ENCODE measurements at regions not wholly inside any gene's neighbourhood (a gene's known extent, or its start where the extent isn't known, plus 50 kb on each side); places are given as distances from the start of the nearest gene placed in this dataset.

- no peaks in the 10 kb centered on the region for H3K4me1 Mint-ChIP-seq
- ATAC-seq: no peak
- POLR2A ChIA-PET: no interaction called here
- DNase-seq (ENCODE audit: low spot score): no peak
- H3K27me3 Mint-ChIP-seq (ENCODE audit: low read depth): no peaks in the 10 kb centered on the region
- no peak for TF ChIP-seq SMAD4 (CRISPR knock-in tag; IDR thresholded peaks at IDR 0.05)
- TF ChIP-seq ZNF671 (CRISPR knock-in tag; IDR thresholded peaks at IDR 0.05): no peak
- no peak for TF ChIP-seq KAT7 (CRISPR knock-in tag; IDR thresholded peaks at IDR 0.05; ENCODE audit: borderline replicate concordance)
- TF ChIP-seq ZNF532 (CRISPR knock-in tag; IDR thresholded peaks at IDR 0.05; ENCODE audit: borderline replicate concordance): no peak
- no peak for TF ChIP-seq TP53 (CRISPR knock-in tag; IDR thresholded peaks at IDR 0.05)
- TF ChIP-seq MLX (CRISPR knock-in tag; IDR thresholded peaks at IDR 0.05): no peak
- no peak for TF ChIP-seq ZNF138 (CRISPR knock-in tag; conservative IDR thresholded peaks at IDR 0.05)
- TF ChIP-seq GRHL2 (CRISPR knock-in tag; IDR thresholded peaks at IDR 0.05; ENCODE audit: insufficient replicate concordance, severe bottlenecking): no peak
- no peak for TF ChIP-seq ZMAT4 (CRISPR knock-in tag; IDR thresholded peaks at IDR 0.05)
- TF ChIP-seq ZNF121 (CRISPR knock-in tag; IDR thresholded peaks at IDR 0.05): no peak
- TF ChIP-seq ZNF317 (CRISPR knock-in tag; IDR thresholded peaks at IDR 0.05; ENCODE audit: borderline replicate concordance, low read depth): no peak
- no peak for TF ChIP-seq CREB1 (CRISPR knock-in tag; IDR thresholded peaks at IDR 0.05)
- TF ChIP-seq MYBL2 (CRISPR knock-in tag; IDR thresholded peaks at IDR 0.05): no peak
- no peak for TF ChIP-seq HMGA2 (CRISPR knock-in tag; IDR thresholded peaks at IDR 0.05)
- H3K36me3 Mint-ChIP-seq: no peaks in the 10 kb centered on the region
- H3K4me3 Mint-ChIP-seq: no peak overlapping the region
- H3K9me3 Mint-ChIP-seq: peaks cover 3% of the 10 kb centered on the region; the same call in 1 of the 2 replicates
- H3K27ac Mint-ChIP-seq: no peak overlapping the region
- CTCF ChIA-PET: interaction anchor here (0.9 kb wide), 1 partner anchor 176 kb away, joined by 4 read pairs; no protein-coding TSS in a partner anchor
These were observed 483.0 kb downstream of the DHX35 start for GRCh38 chr20:39445095-39445494.

DNA sequence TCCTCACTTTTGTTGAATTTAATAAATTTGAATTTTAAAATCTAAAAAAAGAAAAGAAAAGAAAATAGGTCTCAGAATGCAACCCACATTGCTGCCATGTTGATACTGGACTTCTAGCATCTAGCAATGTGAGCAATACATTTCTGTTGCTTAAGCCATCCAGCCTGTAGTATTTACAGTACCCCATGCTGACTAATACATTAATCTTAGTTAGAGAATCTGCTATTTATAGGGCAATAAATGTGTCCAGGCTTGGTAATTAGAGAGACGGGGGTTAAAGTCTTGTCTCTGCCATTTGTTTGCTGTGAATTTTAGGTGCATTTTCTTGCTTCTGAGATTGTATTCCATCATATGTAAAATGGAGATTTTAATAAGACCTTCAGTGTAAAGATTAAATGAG lies 471.3 kb downstream of the DHX35 start:
- Mint-ChIP-seq H3K9me3 (peaks cover 7% of the 10 kb centered on the region), H3K4me1 (no peaks in the 10 kb centered on the region), H3K27me3 (ENCODE audit: low read depth) (no peaks in the 10 kb centered on the region), H3K36me3 (no peaks in the 10 kb centered on the region), H3K27ac (no peak overlapping the region), H3K4me3 (no peak overlapping the region)
- ChIA-PET CTCF (interaction anchor here (1.2 kb wide), 1 partner anchor 35 kb away, joined by 3 read pairs; no protein-coding TSS in a partner anchor), POLR2A (no interaction called here)
- ATAC-seq: no peak
- TF ChIP-seq NR3C1 (CRISPR knock-in tag; conservative IDR thresholded peaks at IDR 0.05; ENCODE audit: low read depth): no peak
- no peak for DNase-seq (ENCODE audit: low spot score)

DNA sequence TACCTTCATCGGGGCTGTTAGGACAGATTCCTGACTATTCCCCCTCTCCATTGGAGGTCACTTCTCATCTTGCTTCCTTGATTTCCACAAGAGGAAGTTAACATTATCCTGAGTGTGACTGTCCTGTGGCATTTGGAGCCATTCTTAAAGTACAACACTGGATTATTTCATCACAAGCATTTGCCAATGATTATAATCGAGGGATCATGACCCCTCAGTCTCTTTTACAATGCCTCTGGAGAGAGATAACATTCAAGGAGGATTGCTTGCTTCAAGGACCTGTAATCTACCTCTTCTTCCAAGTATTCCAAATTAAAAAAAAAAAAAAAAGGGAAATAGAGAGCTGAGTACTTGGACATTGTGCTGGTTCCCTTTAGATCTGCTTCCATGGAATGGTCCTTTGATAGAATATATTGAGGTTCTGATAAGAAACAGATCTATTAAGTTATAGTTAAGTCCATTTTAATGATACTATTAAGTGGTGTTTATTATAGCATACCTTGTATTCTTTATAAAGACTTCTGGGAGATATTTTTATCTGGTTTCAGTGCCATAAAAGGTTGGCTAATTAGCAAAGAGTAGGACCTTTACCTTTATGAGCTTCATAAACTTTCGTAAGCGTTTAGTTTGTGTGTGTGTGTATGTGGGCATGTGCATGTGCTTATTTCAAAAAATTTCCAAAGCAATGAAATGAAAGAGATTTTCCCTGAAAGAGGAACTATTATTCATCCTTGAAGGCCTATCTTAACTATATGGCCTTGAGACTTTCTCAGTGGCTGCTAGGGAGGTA lies 469.1 kb downstream of the DHX35 start:
- Mint-ChIP-seq H3K4me1 (no peaks in the 10 kb centered on the region), H3K9me3 (peaks cover 3% of the 10 kb centered on the region), H3K27me3 (ENCODE audit: low read depth) (no peaks in the 10 kb centered on the region), H3K4me3 (no peak overlapping the region), H3K36me3 (no peaks in the 10 kb centered on the region), H3K27ac (no peak overlapping the region)
- POLR2A ChIA-PET: no interaction called here
- no peak for ATAC-seq
- DNase-seq (ENCODE audit: low spot score): no peak
- CTCF ChIA-PET: no interaction called here
- TF ChIP-seq NR1H2 (CRISPR knock-in tag; IDR thresholded peaks at IDR 0.05) (no peak), TEAD4 (CRISPR knock-in tag; IDR thresholded peaks at IDR 0.05) (no peak), HMGA2 (CRISPR knock-in tag; IDR thresholded peaks at IDR 0.05) (no peak), NR2C2 (CRISPR knock-in tag; IDR thresholded peaks at IDR 0.05) (no peak), ZNF416 (CRISPR knock-in tag; IDR thresholded peaks at IDR 0.05) (no peak), JUN (CRISPR knock-in tag; IDR thresholded peaks at IDR 0.05) (no peak), ETV6 (CRISPR knock-in tag; IDR thresholded peaks at IDR 0.05) (no peak), IRF2 (CRISPR knock-in tag; IDR thresholded peaks at IDR 0.05; ENCODE audit: borderline replicate concordance, low read depth) (no peak), CREB1 (CRISPR knock-in tag; IDR thresholded peaks at IDR 0.05) (no peak), RELA (CRISPR knock-in tag; IDR thresholded peaks at IDR 0.05; ENCODE audit: borderline replicate concordance) (no peak)
- TF ChIP-seq, protein P1, sequence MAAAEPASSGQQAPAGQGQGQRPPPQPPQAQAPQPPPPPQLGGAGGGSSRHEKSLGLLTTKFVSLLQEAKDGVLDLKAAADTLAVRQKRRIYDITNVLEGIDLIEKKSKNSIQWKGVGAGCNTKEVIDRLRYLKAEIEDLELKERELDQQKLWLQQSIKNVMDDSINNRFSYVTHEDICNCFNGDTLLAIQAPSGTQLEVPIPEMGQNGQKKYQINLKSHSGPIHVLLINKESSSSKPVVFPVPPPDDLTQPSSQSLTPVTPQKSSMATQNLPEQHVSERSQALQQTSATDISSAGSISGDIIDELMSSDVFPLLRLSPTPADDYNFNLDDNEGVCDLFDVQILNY (CRISPR knock-in tag; IDR thresholded peaks at IDR 0.05): no peak
- TF ChIP-seq, protein P2, sequence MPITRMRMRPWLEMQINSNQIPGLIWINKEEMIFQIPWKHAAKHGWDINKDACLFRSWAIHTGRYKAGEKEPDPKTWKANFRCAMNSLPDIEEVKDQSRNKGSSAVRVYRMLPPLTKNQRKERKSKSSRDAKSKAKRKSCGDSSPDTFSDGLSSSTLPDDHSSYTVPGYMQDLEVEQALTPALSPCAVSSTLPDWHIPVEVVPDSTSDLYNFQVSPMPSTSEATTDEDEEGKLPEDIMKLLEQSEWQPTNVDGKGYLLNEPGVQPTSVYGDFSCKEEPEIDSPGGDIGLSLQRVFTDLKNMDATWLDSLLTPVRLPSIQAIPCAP (CRISPR knock-in tag; IDR thresholded peaks at IDR 0.05): no peak

All from WTC11 (cell line).